BLaER1 treated with 17β-estradiol and CSF1 and Interleukin-3, amounts not matched to agents 10 nM and 100 nM (cell line): ENCODE measurements at regions not wholly inside any gene's neighbourhood (a gene's known extent, or its start where the extent isn't known, plus 50 kb on each side); places are given as distances from the start of the nearest gene placed in this dataset.

Experiments
- H3K27ac ChIP-seq, 11 experiments: shearing (Covaris generic); formaldehyde crosslinking; 2 replicates each; pipeline ENCODE4 v1.8.1; 2022
- H3K27me3 ChIP-seq, 11 experiments: shearing (Covaris generic); formaldehyde crosslinking; 2 replicates each; pipeline ENCODE4 v1.8.1; 2022
- H3K36me3 ChIP-seq, 11 experiments: shearing (Covaris generic); formaldehyde crosslinking; 2 replicates each; pipeline ENCODE4 v1.8.1; 2022
- H3K4me1 ChIP-seq, 10 experiments: shearing (Covaris generic); formaldehyde crosslinking; 2 replicates each; pipeline ENCODE4 v1.8.1; 2022
- H3K4me2 ChIP-seq, 11 experiments: shearing (Covaris generic); formaldehyde crosslinking; 2 replicates each; pipeline ENCODE4 v1.8.1; 2022
- H3K4me3 ChIP-seq, 10 experiments: shearing (Covaris generic); formaldehyde crosslinking; 2 replicates each; pipeline ENCODE4 v1.8.1; 2022
- H3K9ac ChIP-seq, 11 experiments: shearing (Covaris generic); formaldehyde crosslinking; 2 replicates each; pipeline ENCODE4 v1.8.1; 2022
- H3K9me3 ChIP-seq, 11 experiments: shearing (Covaris generic); formaldehyde crosslinking; replicated peaks in 1 of 11; 2 replicates each; pipeline ENCODE4 v1.8.1; 2022
- H4K20me1 ChIP-seq, 11 experiments: shearing (Covaris generic); formaldehyde crosslinking; 2 replicates each; pipeline ENCODE4 v1.8.1; 2022
- Cebpa-rat ChIP-seq, 11 experiments: shearing (Covaris generic); IDR thresholded peaks; 2 replicates each; pipeline ENCODE4 v1.8.1; 2022

- Histone ChIP-seq H3K27me3 (no peaks in the 10 kb centered on the region), H3K9ac (no peak overlapping the region), H3K36me3 (no peaks in the 10 kb centered on the region), H3K4me1 (peaks cover 0 to 9% (median 0%) of the 10 kb centered on the region in 10 experiments; a peak in 5 of 20 replicates), H4K20me1 (no peaks in the 10 kb centered on the region; a peak in 1 of 22 replicates), H3K27ac (no peak overlapping the region), H3K9me3 (no peaks in the 10 kb centered on the region), H3K4me3 (no peak overlapping the region), H3K4me2 (peak overlapping the region in 5 of 11 experiments; percentile 5 to 32 (median 13); a peak in 8 of 22 replicates)
- no peak for TF ChIP-seq Cebpa-rat (IDR thresholded peaks at IDR 0.05)
These were observed 79.6 kb upstream of the ZC3H12A start for GRCh38 chr1:37394574-37395464.

GRCh38 chr1:37398096-37398495 is 76.3 kb upstream of the ZC3H12A start:
- TF ChIP-seq Cebpa-rat (IDR thresholded peaks at IDR 0.05): no peak
- Histone ChIP-seq H3K36me3 (no peaks in the 10 kb centered on the region), H3K4me3 (no peak overlapping the region), H3K9me3 (no peaks in the 10 kb centered on the region), H3K9ac (no peak overlapping the region), H3K27me3 (no peaks in the 10 kb centered on the region), H4K20me1 (no peaks in the 10 kb centered on the region; a peak in 3 of 22 replicates), H3K4me1 (peaks cover 0 to 9% (median 0%) of the 10 kb centered on the region in 10 experiments; a peak in 5 of 20 replicates), H3K4me2 (no peak overlapping the region), H3K27ac (no peak overlapping the region)

DNA sequence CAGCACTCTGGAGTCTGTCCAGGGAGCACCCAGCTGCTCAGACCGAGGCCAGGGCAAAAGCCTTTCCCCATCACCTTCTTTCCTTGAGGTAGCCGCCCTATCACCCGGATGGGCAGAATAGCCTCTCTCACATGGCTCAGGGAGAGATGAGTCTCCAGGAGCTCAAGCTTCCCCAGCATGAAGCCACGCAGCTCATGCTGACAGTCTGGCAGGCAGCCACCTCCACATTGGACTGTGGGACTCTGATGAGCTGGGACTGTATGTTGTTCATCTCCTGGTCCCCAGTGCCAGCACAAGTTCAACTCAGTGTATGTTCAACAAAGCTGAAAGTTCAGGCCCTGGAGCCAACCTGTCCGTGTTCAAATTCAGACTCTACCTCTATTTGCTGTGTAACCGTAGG is 75.2 kb upstream of the ZC3H12A start:
- H3K27me3 ChIP-seq: no peaks in the 10 kb centered on the region

DNA sequence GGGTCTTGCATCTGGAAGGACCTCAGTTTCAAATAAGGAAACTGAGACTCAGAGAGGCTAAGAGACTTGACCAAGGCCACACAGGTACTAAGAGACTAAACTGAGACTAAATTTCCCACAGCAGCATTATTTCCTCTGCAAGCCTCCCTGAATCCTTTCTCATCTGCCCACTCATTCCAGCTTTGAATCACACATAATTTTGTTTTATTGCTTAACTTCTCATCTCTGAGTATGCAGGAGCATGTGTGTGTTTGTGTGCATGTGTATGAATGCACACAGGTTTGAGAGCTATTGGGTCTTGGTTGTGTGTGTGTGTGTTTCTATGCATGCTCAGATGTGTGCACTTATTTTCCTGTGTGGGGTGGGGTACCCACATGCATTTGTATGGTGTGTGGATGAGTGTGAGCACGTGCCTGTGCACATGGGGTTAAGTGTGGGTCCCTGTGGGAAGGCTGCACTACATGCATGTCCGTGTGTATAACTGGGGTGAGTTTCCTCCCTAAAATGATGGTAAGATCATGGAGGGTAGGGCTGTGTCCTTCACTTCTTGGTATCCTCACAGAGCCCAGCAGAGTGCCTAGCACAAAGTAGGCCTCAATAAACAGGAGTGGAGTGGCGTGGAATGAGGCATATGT is 74.4 kb upstream of the ZC3H12A start:
- Histone ChIP-seq H3K27me3 (no peaks in the 10 kb centered on the region), H3K9me3 (no peaks in the 10 kb centered on the region), H3K4me1 (peaks cover 0 to 7% (median 0%) of the 10 kb centered on the region in 10 experiments; a peak in 6 of 20 replicates), H3K36me3 (no peaks in the 10 kb centered on the region), H4K20me1 (no peaks in the 10 kb centered on the region; a peak in 3 of 22 replicates), H3K4me2 (no peak overlapping the region), H3K4me3 (no peak overlapping the region), H3K9ac (no peak overlapping the region), H3K27ac (no peak overlapping the region)
- TF ChIP-seq Cebpa-rat (IDR thresholded peaks at IDR 0.05): no peak

More for the DNA sequence above, 75.2 kb upstream of the ZC3H12A start:
- Histone ChIP-seq H4K20me1 (no peaks in the 10 kb centered on the region; a peak in 3 of 22 replicates), H3K4me2 (no peak overlapping the region), H3K36me3 (no peaks in the 10 kb centered on the region), H3K9ac (no peak overlapping the region), H3K9me3 (no peaks in the 10 kb centered on the region), H3K4me3 (no peak overlapping the region), H3K27ac (no peak overlapping the region), H3K4me1 (peaks cover 0 to 9% (median 0%) of the 10 kb centered on the region in 10 experiments; a peak in 5 of 20 replicates)
- no peak for TF ChIP-seq Cebpa-rat (IDR thresholded peaks at IDR 0.05)

GRCh38 chr1:37400466-37401225 is 73.7 kb upstream of the ZC3H12A start:
- TF ChIP-seq Cebpa-rat (IDR thresholded peaks at IDR 0.05): no peak
- H3K9ac ChIP-seq: no peak overlapping the region
- no peak overlapping the region for H3K4me2 ChIP-seq
- H3K27me3 ChIP-seq: no peaks in the 10 kb centered on the region
- H4K20me1 ChIP-seq: no peaks in the 10 kb centered on the region; a peak in 3 of 22 replicates
- H3K4me1 ChIP-seq: peaks cover 0 to 4% (median 0%) of the 10 kb centered on the region in 10 experiments; a peak in 1 of 20 replicates
- H3K9me3 ChIP-seq: no peaks in the 10 kb centered on the region
- H3K27ac ChIP-seq: no peak overlapping the region
- no peak overlapping the region for H3K4me3 ChIP-seq
- no peaks in the 10 kb centered on the region for H3K36me3 ChIP-seq

DNA sequence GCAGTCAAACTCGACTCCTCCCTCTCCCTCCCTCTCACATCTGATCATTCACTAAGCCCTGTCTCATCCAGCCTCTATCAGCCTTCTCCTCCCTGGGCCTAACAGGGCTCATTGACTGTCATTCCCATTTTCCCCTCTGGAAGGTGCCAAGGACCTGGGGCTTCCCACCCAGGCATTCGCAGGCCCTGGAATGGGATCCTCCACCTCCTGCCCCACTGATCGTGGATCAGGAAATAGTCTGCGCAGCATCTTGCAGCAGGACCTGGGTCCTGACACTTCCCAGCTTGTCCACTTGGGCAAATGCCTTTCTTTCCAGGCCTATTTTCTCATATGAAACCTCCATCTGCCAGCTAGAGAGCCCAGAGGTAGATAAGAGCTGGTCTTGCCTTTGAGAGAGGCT is 71.2 kb upstream of the ZC3H12A start:
- Histone ChIP-seq H3K4me3 (no peak overlapping the region), H3K4me2 (no peak overlapping the region), H3K9me3 (no peaks in the 10 kb centered on the region), H3K27me3 (no peaks in the 10 kb centered on the region), H3K9ac (no peak overlapping the region), H3K27ac (no peak overlapping the region), H4K20me1 (no peaks in the 10 kb centered on the region; a peak in 3 of 22 replicates), H3K4me1 (peaks cover 0 to 4% (median 0%) of the 10 kb centered on the region in 10 experiments; a peak in 1 of 20 replicates), H3K36me3 (no peaks in the 10 kb centered on the region)
- no peak for TF ChIP-seq Cebpa-rat (IDR thresholded peaks at IDR 0.05)

DNA sequence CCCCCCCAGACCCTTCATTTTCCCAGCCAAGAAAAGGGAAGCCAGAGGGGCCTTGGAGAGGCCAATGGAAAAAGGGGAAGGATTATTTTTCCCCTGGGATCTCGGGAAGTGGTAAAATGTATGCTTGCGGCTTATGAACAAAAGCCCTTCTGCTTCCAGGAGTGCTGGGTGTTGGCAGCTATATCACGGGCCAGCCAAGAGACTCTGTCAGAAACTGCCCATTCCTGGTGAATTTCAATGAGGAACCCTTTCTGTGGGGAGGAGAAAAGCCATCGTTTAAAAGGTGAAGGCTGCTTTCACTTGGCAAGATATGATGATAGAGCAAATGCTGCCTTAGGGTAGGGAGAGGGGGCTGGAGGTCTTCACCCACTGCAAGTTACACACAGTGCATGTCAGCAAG is 69.7 kb upstream of the ZC3H12A start:
- no peaks in the 10 kb centered on the region for H3K27me3 ChIP-seq
- H3K4me2 ChIP-seq: 0 out of 22 replicates have a peak overlapping the region, but pooled peaks of 2 of the 11 experiments have one; percentile 1 to 5
- no peak overlapping the region for H3K9ac ChIP-seq
- no peak overlapping the region for H3K4me3 ChIP-seq
- no peak for TF ChIP-seq Cebpa-rat (IDR thresholded peaks at IDR 0.05)
- no peaks in the 10 kb centered on the region; a peak in 2 of 22 replicates for H4K20me1 ChIP-seq
- H3K36me3 ChIP-seq: no peaks in the 10 kb centered on the region
- H3K27ac ChIP-seq: no peak overlapping the region
- H3K4me1 ChIP-seq: peaks cover 0 to 4% (median 0%) of the 10 kb centered on the region in 10 experiments; a peak in 2 of 20 replicates
- no peaks in the 10 kb centered on the region for H3K9me3 ChIP-seq

DNA sequence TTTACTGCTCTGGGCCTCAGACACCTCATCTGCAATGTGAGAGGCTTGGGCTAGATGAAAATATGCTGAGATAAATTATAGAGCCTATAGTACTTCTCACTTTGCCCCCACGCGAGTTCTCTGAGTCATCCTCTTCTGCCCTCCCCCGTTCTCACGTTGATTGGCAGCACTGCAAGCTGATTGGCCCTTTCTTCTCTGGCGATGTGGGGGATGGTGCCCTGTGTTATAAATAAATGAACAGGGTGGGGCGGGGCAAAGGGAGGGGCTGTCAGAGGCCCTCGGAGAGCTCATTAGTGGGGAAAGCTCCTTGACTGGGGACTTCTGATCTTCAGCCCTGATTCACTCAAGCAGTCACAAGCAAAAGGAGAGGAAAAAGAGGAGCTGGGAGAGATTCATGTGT is 64.3 kb upstream of the ZC3H12A start:
- Histone ChIP-seq H3K9me3 (peaks cover 4 to 12% (median 7%) of the 10 kb centered on the region in 11 experiments; a peak in 21 of 22 replicates), H3K4me2 (peak overlapping the region in 5 of 11 experiments; percentile 9 to 43 (median 15); a peak in 4 of 22 replicates), H3K27me3 (no peaks in the 10 kb centered on the region), H4K20me1 (peaks cover 0 to 7% (median 0%) of the 10 kb centered on the region in 11 experiments; a peak in 4 of 22 replicates), H3K9ac (no peak overlapping the region), H3K4me3 (no peak overlapping the region), H3K36me3 (no peaks in the 10 kb centered on the region), H3K4me1 (peaks cover 0 to 11% (median 3%) of the 10 kb centered on the region in 10 experiments; a peak in 7 of 20 replicates), H3K27ac (no peak overlapping the region)
- TF ChIP-seq Cebpa-rat (IDR thresholded peaks at IDR 0.05): no peak
